COLO668 (cell line): ENCODE measurements at regions not wholly inside any gene's neighbourhood (a gene's known extent, or its start where the extent isn't known, plus 50 kb on each side); places are given as distances from the start of the nearest gene placed in this dataset.
"Not testable (repeated sequence)": the region's sequence is repeated elsewhere in the genome, so short reads cannot be mapped to it uniquely, and the experiment has no call there.

Experiments used
- DNase-seq: peaks from one replicate; lab custom pipeline; 2025; ENCODE audit not compliant: unreplicated experiment; lab: John Stamatoyannopoulos, UW

DNA sequence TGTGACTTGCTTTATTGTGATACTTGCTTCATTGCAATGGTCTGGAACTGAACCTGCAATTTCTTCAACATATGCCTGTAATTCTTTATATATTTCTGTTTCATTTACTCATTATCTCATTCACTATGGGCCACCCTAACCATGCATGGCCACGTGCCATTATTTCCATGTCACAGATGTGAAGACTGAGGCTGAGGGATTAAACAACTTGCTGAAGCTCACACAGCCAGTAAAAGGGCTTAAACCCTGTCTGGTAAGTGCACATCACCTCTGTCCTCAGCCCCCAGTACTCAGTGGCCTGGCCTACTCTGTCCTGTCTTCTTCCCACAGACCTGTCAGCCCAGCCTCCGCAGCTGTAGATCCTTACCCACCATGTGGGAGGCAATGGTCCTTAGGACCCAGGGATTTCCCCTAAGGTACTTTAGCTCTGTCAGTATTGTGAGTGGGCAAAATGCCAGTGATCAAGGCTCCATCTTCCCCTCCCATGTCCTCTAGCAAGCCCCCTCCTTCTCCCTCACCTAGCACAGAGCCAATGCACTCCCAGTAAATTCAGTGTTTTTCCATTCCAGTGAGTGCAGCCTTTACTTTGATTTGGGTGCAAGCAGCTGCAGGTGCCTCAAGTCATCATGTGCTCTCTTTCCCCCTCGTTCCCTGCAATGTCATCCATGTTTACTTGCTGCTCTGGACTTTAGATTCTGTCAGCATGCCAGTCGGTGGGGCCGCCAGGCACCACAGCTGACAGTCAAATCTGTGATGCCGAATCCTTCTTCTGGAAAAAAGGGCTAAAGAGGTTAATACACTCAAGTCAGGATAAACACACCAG lies 228.2 kb upstream of the PROX1 start:
- no peak for DNase-seq

DNA sequence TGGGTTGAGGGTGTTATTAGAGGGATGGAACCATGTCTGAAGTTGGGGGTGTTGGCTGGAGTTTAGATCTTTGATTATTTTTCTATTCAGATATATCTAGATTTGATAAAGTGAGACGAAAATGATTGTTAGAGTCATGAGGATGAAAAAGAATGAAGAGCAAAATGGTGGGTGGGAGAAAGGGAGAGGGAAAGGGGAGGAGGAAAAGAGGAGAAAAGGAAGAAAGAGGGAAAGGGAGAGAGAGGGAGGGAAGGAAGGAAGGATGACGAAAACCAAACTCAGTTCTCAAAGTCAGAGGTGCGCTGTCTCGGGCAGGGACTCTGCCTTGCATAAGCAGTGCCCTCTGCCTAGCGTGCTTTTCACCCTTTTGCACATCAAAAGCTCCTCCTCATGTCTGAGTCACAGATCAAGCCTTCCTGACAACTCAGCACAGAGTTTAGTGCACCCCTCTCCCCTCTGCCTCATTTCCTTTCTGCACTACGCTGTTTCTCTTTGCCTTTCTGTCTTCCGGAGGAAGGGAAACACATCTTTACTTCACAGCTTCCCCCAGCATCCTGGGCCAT lies 225.8 kb upstream of the PROX1 start:
- no peak for DNase-seq

DNA sequence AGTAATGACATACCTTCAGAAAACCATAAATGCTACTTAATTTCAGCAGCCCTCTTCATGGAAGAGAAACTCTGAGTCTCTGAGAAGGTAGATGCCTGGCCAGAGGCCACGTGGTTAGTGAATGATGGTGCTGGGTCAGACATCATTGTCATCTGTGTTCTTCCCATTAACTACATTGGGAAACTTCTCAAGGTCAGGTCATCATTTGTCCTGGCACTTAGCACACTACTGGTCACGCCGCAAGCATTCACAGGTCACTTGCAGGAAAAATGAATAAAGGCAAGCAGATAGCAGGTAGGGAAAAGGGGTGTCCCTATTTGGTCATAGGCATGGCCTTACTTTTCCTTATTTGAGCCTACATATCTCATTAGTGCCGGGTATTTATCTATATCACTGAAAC lies 220.1 kb upstream of the PROX1 start:
- DNase-seq = no peak

DNA sequence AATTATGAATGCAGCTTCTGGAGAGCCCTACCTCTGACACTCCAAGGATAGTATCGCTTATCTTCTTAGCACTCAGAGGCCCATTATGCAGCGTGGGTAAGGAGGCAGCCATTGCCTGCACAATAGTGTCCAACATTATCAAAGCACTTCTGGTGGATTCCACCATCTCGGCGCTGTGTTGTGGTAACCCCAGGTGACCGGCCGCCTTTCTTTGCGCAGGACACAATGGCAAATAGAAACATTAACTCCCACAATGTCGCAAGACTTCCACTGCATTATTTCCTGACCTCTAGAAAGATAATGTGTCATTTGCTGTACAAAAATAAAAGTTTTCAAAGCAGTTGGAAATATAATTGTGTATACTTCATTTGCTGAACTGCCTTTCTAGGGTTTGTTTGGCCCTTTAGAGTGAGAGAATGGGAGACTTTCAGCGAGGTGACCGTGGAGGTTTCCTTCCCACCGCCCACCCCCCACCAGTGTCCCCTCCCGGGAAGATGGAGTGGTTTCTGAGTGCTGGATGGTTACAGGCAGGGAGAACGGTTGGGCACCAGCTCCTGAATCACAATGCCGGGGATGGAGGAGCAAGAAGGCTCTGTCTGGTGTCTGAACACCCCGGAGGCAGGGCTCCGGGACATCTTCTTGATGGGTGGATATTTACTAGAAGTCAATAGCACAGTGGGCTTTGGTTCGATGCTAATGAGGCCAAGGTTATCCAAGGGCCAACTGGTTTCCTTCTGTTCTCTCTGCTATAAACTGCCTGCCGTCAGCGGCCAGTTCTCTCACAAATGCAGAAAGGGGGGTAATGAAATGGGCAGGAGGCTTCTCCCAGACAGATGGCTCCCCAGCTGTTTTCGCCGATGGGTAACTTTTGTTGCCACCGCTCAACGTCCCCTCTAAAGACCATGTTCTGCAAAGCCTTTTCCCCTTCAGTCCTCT lies 215.4 kb upstream of the PROX1 start:
- no peak for DNase-seq

DNA sequence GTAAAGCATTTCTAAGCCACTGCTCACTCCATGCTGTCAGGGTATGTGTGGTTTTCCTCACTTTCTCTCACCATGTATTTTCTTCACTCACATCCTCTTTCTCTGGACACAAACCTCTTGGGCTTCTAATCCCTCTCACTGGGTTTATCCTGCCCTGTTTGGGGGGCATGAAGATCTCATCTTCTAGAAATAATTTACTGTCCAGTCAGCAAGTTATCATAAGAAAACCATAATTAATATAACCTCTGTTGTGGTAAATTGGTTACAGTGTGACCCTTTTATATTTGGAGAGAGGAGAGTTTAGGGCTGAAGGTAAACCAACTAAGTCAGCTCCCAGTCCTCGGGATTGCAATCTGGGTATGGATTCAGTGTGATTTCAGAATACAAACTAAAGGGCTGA lies 213.8 kb upstream of the PROX1 start:
- no peak for DNase-seq

DNA sequence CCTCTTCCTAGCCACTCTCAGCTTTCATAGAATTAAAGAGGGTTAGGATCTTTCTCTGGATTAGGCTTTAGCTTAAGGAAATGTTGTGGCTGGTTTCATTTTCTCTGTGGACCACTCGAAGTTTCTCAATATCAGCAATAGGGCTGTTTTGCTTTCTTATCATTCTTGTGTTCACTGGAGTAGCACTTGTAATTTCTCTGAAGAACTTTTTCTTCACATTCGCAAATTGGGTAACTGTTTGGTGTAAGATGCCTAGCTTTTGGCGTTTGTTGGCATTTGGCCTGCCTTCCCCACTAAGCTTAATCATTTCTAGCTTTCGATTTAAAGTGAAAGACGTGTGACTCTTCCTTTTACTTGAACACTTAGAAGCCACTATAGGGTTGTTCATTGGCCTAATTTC lies 210.8 kb upstream of the PROX1 start:
- DNase-seq = no peak

DNA sequence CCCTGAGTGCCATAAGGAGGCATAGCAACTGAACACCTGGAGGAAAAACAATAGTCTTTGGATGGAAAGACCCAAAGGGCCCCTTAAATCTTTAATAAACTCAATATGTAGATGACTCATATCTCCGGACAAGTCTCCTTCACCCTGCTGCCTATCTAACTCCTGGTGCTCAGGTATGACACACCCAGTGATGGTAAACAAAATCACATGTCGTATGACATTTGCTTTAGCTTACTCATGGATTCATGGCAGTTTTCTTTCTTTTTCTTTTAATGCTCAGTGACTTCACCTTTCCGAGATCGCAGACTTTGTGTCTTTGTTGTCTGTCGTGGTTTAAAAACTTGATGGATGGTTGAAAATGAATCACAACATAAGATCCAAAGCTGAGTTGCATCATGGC lies 208.5 kb upstream of the PROX1 start:
- no peak for DNase-seq

DNA sequence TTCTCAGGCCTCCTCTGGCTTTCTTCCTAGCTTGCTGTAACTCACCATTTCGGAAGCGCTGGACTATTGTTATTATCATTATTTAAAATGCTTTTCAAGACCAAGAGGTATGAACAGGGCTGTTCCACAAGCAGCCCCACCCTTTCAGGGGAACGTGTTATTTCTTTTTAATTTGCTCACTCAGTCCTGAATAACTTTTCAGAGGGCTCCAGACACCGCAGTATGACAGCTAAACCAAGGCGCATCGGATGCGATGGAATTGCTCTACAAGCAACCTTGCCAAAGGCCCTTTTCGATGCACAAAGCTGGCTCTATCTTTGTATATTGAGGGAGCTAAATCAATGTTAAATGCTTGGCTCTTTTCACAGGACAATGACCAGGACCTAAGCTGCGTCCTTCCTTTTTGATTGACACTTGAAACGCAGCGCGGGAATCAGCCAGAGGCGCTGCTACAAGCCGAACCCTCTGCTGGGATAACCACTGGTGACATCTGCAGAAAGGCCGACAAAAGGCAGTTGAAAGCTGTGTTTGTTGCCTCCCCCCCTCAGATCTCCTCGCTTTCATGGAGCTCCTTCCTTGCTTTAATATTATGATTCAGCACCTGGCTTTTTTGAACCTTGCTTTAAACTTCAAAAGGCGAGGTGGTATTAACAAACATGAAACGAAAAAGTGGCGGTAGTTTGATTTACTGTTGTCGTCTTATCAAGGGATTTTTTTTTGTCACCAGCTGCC lies 204.7 kb upstream of the PROX1 start:
- DNase-seq = no peak

DNA sequence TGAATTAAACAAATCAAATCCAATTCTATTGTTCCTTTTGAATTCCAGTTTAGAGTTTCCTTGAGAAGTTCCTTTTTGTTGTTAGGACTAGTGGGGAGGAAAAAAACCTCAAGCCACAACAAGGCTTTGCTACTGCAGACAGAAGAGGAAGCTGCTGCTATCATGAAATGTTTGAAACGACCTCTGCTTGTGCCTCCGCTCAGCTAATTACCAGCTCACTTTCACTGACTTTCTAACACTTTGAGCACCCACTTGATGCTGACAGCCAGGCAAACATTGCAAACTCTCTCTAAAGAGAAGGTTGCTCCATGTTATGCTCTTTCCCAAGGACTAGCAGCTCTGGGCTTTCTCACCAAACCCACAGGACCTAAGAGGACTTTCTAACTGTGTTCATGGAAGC lies 203.9 kb upstream of the PROX1 start:
- no peak for DNase-seq

DNA sequence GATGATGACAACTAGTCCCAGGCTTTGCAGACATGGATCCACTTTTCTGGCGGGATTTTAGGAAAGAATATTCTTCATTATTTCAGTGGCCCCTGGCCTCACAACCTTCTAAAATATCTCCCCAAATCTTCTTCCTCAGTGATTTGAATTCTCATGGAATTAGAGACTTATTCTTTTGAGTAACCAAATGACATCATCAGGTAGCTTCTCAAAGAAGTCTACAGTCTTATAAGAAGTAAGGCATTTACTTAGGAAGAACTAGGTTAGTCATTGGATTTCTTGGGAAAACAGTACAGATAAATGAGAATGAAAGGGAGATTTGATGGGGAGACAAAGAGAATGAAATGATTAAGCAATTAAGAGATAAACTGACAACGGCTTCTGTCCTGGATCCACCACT lies 201.1 kb upstream of the PROX1 start:
- no peak for DNase-seq

DNA sequence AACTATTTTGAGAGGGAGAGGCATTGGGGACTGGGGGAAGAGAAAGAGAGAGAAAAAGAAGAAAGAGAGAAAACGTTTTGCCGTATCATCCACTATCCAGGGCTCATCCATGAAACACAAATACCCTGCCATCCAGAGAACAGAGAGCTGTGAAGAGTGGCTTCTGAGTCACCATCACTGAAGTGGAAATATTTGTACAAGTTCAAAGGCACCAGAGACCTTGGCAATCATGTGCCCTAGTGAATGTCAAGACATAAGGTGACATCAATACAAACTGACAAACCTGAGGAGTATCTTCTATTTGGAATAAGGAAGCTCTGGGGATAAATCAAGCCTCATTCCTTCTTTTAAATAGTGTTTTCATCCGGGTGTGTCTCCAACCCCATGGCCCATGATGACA lies 197.2 kb upstream of the PROX1 start:
- DNase-seq = no peak

DNA sequence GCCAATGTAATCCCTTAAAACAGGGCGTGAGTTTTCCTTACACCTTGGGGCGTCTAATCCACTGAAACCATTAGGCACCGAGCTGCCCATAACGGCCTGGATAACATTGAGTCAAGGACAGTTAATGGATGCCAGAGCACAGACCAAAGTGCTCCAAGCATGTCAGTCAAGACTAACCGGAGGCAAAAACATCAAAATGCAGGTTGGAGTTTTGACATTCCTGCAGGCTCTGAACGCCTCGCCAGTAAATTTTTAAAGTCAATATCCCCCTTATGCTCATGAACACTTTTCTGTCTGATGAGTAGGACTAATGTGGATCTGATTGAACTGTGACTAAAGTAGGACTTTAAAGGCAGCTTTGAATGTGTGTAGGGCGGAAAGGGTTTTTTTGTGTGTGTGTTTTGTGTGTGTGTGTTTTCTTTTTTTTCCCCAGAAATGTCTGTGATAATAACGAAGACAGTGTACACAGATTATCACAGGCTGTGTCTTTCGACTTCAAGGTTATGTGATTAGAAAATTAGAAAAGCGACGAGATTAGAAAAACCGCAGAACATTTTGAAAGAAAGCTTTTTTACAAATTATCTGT lies 194.2 kb upstream of the PROX1 start:
- DNase-seq = no peak

DNA sequence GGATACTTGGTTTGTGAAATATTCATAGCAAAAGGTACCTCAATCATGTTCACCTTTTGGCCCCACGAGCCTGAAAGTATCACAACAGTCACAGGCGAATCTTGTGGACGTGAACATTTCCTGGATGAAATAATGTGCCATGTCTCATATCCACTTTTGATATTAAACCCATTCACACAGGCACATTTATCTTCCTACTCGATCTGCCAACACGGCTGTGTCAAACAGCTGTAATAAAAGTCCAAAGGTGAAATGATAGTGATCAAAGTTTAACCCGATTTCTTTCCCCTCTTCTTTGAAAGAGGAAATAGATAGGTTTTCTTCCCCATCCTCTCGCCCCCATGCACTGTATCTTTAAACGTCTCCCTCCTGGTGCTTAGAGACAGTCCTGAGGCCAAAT lies 191.2 kb upstream of the PROX1 start:
- no peak for DNase-seq

DNA sequence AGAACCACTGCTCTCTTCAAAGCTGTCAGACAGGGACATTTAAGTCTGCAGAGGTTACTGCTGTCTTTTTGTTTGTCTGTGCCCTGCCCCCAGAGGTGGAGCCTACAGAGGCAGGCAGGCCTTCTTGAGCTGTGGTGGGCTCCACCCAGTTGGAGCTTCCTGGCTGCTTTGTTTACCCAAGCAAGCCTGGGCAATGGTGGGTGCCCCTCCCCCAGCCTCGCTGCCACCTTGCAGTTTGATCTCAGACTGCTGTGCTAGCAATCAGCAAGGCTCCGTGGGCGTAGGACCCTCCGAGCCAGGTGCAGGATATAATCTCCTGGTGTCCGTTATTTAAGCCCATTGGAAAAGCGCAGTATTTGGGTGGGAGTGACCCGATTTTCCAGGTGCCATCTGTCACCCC lies 179.5 kb upstream of the PROX1 start:
- not testable (repeated sequence) for DNase-seq

DNA sequence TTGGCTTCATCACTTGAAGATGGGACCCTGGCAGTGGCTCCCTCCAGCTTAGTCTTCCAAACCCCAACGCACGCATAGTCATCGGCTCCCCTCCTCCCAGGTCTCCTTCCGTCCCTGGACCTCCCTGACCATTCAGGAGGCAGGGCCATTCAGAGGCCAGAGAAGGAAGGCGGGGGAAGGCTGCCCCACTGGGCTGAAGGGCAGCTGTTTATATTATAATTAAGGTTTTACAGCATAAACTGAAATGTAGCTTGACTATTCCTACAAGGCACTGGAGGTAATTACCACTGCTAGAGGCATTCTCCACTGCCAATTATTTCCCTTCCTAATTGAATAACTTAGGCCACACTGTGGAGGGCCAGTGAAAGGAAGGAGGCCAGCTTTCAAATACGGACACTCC lies 170.6 kb upstream of the PROX1 start:
- DNase-seq = no peak

DNA sequence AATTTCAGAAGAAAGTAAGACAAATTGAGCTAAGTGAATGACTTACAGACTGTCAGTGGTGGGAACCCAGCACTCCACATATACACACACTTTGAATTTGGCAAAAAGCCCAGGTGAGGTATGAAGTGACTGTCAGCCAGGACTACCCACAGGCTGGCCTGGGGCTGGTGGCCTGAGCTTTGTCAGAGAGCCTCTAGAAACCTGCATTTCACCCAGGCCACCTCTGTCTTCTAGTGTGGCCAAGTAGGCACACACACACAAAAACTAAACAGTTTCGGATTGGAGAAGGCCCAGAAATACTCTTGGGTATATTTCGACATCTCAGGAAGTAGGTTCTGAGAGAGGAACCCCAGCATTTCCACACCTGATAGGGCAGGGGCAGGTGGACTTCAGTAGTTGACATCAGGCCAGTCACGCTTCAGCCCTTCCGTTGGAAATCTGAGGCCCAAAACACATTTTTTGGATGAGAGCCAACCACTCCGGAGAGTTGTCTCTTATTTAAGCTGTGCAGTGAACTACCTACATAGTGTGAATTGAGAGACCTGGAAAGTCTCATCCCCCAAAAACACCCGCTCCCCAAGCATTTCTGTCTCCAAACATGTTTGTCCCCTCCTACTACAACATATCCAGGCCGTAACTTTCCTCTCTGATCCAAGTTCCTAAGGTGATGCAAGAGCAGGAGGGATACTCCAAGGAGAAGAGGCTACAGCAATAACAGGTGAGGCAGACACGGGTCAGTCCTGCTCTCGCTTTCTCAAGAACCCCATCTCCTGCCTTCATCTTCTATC lies 167.2 kb upstream of the PROX1 start:
- DNase-seq = peak; percentile 75

DNA sequence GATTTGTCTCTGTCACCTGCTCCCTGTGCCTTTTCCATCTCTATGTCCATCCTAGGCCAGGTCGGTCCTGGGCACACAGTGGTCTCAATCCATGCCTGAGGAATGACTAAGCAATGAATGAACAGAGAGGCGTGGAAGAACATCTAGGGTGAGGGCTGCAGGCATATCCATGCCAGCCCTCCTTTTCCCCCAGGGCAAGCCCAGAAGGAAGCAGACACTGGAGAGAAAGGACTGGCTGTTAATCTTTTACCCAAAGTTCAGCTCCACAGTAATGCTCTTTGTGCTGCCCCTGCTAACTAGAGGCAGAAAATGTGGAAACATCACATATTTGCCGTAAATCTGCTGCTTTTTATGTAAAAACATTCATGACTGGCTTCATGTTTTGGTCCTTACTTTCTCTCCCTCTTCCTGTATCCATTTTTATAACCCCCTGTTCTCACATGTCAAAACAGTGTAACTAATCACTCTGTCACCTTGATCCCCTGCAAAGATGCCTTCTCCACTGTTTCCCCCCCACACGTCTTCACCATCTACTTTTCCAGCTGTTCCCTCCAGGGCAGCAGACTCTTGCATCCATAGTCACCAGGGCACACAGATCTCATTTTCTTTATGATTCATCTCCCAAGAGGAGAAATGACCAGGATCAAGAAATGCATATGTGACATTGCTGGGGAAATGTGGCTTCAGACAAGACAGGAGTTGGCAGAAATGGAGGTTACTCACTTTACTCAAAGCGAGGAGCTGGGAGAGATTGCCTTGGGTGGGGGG lies 166.4 kb upstream of the PROX1 start:
- no peak for DNase-seq

DNA sequence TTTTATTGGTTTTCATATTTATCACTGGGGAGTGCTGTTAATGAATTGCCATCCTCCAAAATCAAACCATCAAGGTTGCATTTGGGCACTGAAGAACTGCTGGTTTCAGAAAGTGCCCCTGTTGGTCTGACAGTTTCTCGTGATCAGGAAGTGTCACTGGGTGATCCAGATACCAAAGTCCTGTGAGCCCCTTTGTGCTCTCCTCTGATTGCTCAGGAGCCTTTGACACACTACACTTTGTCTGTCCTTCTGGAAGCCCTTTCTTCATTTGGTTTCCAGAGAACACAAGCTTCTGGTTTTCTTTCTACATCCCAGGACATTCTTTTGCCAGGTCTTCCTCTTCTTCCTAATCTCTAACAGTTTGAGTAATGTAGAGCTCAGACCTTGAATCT lies 165.8 kb upstream of the PROX1 start:
- DNase-seq = no peak

DNA sequence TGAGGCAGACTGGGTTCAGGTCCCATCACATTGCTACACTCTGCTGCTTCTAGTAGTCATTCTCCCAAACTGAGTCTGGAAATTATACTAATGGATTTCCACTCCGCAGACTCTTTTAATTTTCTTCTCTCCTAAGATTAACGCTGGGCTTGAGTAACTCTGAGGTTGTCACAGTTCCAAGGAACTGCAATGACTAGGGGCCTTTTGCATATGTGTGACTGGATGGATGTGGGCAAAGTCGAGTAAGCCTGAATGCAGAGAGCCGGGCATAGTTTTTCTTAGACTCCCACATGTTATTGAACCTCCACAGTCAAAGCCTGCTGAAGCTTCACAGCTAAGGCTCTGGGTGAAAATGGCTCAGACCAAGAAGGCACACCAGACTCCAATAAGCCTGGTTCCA lies 160.9 kb upstream of the PROX1 start:
- DNase-seq = no peak
